GDM1 (cell line): ENCODE measurements at regions not wholly inside any gene's neighbourhood (a gene's known extent, or its start where the extent isn't known, plus 50 kb on each side); places are given as distances from the start of the nearest gene placed in this dataset.

Experiments used
- DNase-seq: peaks from one replicate; lab custom pipeline; 2025; lab: John Stamatoyannopoulos, UW

GRCh38 chr5:117519957-117520500, 945.4 kb upstream of the SEMA6A start:
- no peak for DNase-seq

GRCh38 chr5:117504305-117504704, 929.7 kb upstream of the SEMA6A start:
- no peak for DNase-seq

- DNase-seq, result no peak
Observed at GRCh38 chr5:117497601-117498000, 923.0 kb upstream of the SEMA6A start.

GRCh38 chr5:117496801-117497200, 922.2 kb upstream of the SEMA6A start:
- no peak for DNase-seq

GRCh38 chr5:117494188-117494587, 919.6 kb upstream of the SEMA6A start:
- no peak for DNase-seq

GRCh38 chr5:117488976-117489500, 914.4 kb upstream of the SEMA6A start:
- no peak for DNase-seq

- DNase-seq, result no peak
Observed at GRCh38 chr5:117487556-117487955, 912.9 kb upstream of the SEMA6A start.

- DNase-seq, result no peak
Observed at GRCh38 chr5:117486879-117487391, 912.3 kb upstream of the SEMA6A start.

- no peak for DNase-seq
Observed at GRCh38 chr5:117486261-117486660, 911.6 kb upstream of the SEMA6A start.

- DNase-seq, result no peak
Observed at GRCh38 chr5:117475919-117476318, 901.3 kb upstream of the SEMA6A start.

GRCh38 chr5:117473165-117473564, 898.5 kb upstream of the SEMA6A start:
- no peak for DNase-seq

GRCh38 chr5:117463881-117464570, 889.4 kb upstream of the SEMA6A start:
- DNase-seq, result no peak

- DNase-seq, result no peak
Observed at GRCh38 chr5:117461966-117462365, 887.3 kb upstream of the SEMA6A start.

GRCh38 chr5:117461403-117461802, 886.8 kb upstream of the SEMA6A start:
- DNase-seq, result no peak

GRCh38 chr5:117457656-117458055, 883.0 kb upstream of the SEMA6A start:
- no peak for DNase-seq

GRCh38 chr5:117456866-117457470, 882.3 kb upstream of the SEMA6A start:
- no peak for DNase-seq

- DNase-seq, result no peak
Observed at GRCh38 chr5:117455236-117456233, 880.9 kb upstream of the SEMA6A start.

GRCh38 chr5:117454716-117455212, 880.1 kb upstream of the SEMA6A start:
- DNase-seq, result no peak

- DNase-seq, result no peak
Observed at GRCh38 chr5:117436846-117437245, 862.2 kb upstream of the SEMA6A start.

GRCh38 chr5:117435203-117435602, 860.6 kb upstream of the SEMA6A start:
- DNase-seq, result no peak

- no peak for DNase-seq
Observed at GRCh38 chr5:117434254-117434653, 859.6 kb upstream of the SEMA6A start.

- DNase-seq, result no peak
Observed at GRCh38 chr5:117433818-117434217, 859.2 kb upstream of the SEMA6A start.
